Stimulated activated CD4-positive, alpha-beta T cell treated with anti-CD3 and anti-CD28 coated beads, Interleukin-2, amount 100 ng/mL, for 24 hours (primary cell): ENCODE measurements at regions not wholly inside any gene's neighbourhood (a gene's known extent, or its start where the extent isn't known, plus 50 kb on each side); places are given as distances from the start of the nearest gene placed in this dataset.

Source experiments
- DNase-seq, 2 donors: peaks; one replicate each; pipeline ENCODE4 v3.0.0-alpha.2; 2020

GRCh38 chr1:57850176-57850940 is 426.5 kb upstream of the DAB1 start:
- DNase-seq: no peak

DNA sequence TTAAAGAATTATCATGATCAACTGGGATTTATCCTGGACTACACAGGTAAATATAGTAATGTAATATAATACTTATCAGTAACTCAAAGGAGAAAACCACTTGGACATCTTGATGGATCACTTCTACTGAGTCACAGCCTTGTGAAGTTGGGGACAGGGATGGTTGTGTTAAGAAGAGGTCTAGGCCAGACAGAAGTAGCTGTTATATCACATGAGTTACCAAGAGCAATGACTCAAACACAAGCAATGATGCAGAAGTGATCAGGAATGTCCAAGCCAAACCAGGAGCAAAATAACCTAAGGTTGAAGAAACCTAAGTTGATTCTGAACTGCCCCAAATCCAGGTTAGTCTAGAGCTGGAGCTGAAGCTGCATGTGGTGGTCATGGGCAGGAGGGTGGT is 424.5 kb upstream of the DAB1 start:
- DNase-seq: no peak

- DNase-seq: no peak
Measured at GRCh38 chr1:57845041-57845440, 421.2 kb upstream of the DAB1 start.

- DNase-seq: no peak
Measured at GRCh38 chr1:57844382-57844980, 420.6 kb upstream of the DAB1 start.

GRCh38 chr1:57843760-57844159 is 419.9 kb upstream of the DAB1 start:
- no peak for DNase-seq

GRCh38 chr1:57839526-57839925 is 415.7 kb upstream of the DAB1 start:
- no peak for DNase-seq

- no peak for DNase-seq
Measured at GRCh38 chr1:57839067-57839466, 415.2 kb upstream of the DAB1 start.

DNA sequence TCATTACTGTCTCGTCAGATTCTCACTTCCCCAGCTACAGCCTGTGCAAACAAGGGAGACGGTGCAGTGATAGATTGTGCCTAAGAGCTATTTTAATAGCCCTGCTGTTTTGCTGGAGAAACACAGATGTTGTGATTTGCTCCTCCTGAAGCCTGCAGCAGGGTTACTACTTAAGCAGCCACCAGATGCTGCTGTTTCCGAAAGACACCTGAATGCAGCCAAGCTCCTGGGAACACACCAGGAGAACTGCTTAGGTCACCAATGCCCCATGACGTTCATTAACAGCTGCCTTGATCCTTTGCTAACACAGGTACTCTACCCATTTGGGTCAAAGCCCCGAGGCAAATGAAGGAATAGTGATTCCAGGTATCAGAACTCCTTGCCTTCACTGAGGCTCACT is 411.8 kb upstream of the DAB1 start:
- DNase-seq: no peak

DNA sequence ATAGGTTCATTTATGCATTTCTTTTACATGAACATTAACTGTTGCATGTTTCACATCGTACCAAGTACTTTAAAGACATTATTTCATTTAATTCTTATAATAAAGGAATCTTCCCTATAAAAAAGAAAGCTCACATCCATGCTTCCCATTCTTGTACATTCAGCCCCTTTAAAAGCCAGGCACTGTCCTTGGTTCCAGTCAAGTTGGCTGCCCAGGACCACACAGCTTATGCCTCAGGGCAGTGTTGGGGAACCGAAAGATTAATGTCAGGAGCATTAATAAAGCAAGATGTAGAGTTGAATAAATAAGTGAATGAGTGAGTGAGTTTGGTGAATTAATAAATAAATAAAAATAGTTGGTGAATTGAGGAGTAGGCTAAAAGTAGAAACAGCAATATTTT is 409.4 kb upstream of the DAB1 start:
- no peak for DNase-seq

GRCh38 chr1:57832612-57833011 is 408.8 kb upstream of the DAB1 start:
- no peak for DNase-seq

- no peak for DNase-seq
Measured at GRCh38 chr1:57831624-57832023, 407.8 kb upstream of the DAB1 start.

DNA sequence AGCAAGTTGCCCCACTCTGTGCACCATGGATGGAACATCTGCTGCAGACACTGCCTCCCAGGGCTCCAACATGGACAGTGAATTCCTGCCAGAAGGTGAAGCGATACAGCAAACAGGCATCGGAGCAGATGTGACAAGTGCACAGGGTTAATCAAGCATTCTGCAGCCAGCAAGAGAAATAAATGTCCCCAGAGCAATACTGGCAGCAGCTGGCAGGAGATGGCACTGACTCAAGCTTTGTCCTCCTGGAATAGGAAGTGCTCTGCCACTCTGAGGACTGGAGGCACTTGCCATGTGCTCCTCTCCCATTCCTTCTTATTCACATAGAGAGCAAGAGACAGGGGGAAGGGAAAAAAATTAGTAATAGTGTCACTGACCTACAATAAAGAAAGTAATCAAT is 402.7 kb upstream of the DAB1 start:
- DNase-seq: no peak

- DNase-seq: no peak
Measured at GRCh38 chr1:57824535-57824934, 400.7 kb upstream of the DAB1 start.

- DNase-seq: no peak
Measured at GRCh38 chr1:57820356-57821095, 396.7 kb upstream of the DAB1 start.

DNA sequence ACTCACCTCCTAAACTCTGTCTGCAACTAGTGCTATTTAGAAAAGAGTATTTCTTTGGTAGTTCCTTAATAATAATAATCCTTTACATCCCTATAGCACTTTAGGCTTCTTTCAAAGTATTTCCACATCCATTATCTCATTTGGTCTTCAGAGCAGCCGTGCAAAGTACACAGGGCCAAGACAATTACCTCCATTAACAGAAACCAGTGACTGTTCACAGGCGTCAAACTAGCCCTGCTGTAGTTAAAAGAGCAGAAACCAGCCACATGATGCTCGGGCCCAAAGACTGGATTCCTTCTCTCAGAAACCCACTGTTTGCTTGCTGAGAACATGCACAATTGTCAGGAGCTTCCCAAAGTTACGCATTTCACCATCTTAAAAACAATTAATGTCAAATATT is 396.0 kb upstream of the DAB1 start:
- DNase-seq: no peak

DNA sequence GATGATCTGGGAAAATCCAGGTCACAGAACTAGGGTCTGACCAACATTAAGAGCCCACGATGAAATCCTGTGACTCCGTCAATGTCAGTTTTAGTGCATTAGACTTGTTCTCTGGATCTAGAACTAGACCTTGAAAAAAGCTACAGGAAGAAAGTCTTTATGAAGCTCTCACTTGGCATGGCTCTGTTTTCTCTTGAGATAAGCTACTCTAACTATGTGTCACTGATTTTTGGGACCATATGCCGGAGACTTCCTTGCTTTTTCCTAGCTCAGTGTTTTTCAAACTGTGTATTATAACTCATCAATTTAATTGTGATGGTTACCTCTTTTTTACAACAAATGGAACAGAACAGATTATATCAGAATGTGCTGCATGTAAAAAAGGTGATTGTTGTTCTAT is 379.7 kb upstream of the DAB1 start:
- no peak for DNase-seq

DNA sequence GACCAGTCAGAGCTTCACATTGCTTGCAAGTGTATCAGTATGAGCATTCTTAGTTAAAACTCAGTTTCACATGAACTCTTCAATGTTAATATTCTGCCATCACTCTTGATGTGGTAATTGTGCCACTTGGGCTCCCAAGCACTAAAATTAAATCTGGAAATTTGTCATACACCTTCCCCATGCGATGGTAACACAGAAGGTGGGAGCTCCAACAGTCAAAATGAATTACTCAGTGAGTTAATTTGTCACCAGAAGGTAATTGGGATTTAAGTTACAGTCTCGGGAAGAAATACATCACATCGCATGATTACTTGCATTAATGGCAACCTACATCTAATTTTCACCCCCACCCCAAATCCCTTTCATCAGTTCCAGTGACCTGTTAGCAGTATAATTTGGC is 376.5 kb upstream of the DAB1 start:
- DNase-seq: no peak

- no peak for DNase-seq
Measured at GRCh38 chr1:57799490-57800115, 375.7 kb upstream of the DAB1 start.

DNA sequence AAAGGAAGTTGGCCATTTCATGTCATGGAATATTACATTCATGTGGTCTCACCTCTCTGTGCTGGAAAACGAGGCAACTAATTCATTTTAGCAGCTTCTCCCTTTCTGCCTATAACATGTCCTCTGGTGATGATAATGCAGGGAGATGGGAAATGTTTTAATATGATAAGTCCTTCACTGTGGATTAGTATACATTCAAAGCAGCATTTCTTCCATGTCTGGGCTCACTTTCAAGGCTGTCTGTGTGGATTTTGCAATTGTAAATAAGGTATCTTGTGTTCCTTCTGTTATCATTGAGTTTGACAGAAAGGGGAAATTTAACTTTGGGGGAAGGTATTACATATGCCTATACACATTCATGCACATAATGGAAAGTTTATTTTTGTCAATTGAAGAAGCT is 374.7 kb upstream of the DAB1 start:
- no peak for DNase-seq

GRCh38 chr1:57797084-57797483 is 373.2 kb upstream of the DAB1 start:
- no peak for DNase-seq

DNA sequence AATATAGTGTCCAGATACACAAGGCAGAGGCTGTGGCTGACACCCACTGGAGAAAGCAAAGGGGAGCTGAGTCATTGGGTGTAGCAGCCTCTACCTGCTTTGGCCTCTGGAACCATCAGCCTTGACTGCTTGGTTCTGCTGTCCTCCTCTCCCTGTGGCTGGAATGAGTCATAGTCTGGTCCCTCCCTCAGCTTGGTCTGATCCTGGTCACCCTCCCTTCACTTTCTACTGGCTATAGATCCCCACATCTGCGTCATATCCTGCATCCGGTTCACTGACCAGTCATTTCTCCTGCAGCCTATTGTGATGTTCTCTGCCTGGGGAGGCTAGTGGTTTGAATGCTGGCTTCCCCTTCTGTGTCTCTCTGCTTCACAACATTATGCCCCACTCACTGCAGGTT is 372.8 kb upstream of the DAB1 start:
- no peak for DNase-seq

DNA sequence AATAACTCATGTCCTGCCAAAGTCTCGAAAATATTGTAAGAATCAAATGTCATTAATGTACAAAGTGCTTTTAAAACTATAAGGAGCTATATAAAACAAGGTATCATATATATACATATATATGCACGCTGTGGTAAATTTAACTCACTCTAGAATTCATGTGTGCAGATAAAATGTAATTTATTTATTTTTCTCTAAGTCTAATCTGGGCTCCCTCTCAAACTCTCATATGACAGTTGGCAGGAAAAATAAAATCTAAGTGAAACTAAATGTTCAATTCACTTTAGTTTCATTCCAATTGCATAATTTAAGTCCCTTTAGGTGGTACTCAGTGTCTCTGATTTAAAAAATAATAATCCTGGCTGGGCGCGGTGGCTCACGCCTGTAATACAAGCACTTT is 372.0 kb upstream of the DAB1 start:
- DNase-seq: no peak

- DNase-seq: no peak
Measured at GRCh38 chr1:57794078-57794477, 370.2 kb upstream of the DAB1 start.

GRCh38 chr1:57791497-57791896 is 367.6 kb upstream of the DAB1 start:
- DNase-seq: no peak
